22Rv1 (cell line): ENCODE measurements at regions not wholly inside any gene's neighbourhood (a gene's known extent, or its start where the extent isn't known, plus 50 kb on each side); places are given as distances from the start of the nearest gene placed in this dataset.

Experiments
- CTCF ChIP-seq: fragments of 450-650 bp; IDR thresholded peaks from 2 replicates; pipeline ENCODE4 v1.5.1; 2017; ENCODE audit warnings: mild to moderate bottlenecking
- ZFX ChIP-seq: fragments of 450-650 bp; IDR thresholded peaks from 2 replicates; pipeline ENCODE4 v1.6.1; 2017; ENCODE audit warnings: antibody characterized with exemption, borderline replicate concordance

- TF ChIP-seq CTCF: no peak
- TF ChIP-seq ZFX: no peak
Observed at GRCh38 chr12:124083708-124084107, 110.7 kb downstream of the ZNF664 start.
